Posterior cingulate gyrus (tissue), 11 donors: ENCODE measurements at regions not wholly inside any gene's neighbourhood (a gene's known extent, or its start where the extent isn't known, plus 50 kb on each side); places are given as distances from the start of the nearest gene placed in this dataset.

ENCODE experiments used
- DNase-seq, 10 donors: peaks; one replicate each; pipeline versions ENCODE4 v3.0.0 to v3.0.0-alpha.2; 2020 to 2021; ENCODE audit warnings: mixed read lengths in 3 of 10
- intact Hi-C: fragments of 100-400 bp; cut with DNase I; formaldehyde crosslinking; loops from one replicate; pipeline ENCODE4 v1.15.1; 2023

- intact Hi-C loops: no loop called here
These were observed 965.1 kb upstream of the MIR17HG start for GRCh38 chr13:90382425-90382824.

GRCh38 chr13:90385781-90386489 is 961.6 kb upstream of the MIR17HG start:
- intact Hi-C loops: no loop called here
- DNase-seq: no peak

More at GRCh38 chr13:90382425-90382824, 965.1 kb upstream of the MIR17HG start:
- no peak for DNase-seq

DNA sequence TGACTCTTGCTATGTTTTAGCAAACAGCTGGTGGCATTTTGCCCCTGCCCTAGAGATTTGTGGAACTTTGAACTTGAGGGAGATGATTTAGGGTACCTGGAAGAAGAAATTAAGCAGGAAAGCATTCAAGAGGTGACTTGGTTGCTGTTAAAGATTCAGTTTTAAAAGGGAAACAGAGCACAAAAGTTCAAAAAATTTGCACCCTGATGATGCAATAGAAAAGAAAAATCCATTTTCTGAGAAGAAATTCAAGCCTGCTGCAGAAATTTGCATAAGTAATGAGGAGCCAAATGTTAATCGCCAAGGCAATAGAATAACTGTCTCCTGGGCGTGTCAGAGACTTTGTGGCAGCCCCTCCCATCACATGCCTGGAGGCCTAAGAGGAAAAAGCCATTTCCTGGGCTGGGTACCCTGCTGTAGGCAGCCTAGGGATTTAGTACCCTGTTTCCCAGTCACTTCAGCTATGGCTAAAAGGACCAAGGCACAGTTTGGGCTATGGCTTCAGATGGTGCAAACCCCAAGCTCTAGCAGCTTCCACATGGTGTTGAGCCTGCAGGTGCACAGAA is 958.5 kb upstream of the MIR17HG start:
- DNase-seq: no peak

GRCh38 chr13:90389537-90389936 is 958.0 kb upstream of the MIR17HG start:
- DNase-seq: peak in 2 of 10 donors; percentile 10 to 54
- intact Hi-C loops: no loop called here

More for the DNA sequence above, 958.5 kb upstream of the MIR17HG start:
- intact Hi-C loops: no loop called here

DNA sequence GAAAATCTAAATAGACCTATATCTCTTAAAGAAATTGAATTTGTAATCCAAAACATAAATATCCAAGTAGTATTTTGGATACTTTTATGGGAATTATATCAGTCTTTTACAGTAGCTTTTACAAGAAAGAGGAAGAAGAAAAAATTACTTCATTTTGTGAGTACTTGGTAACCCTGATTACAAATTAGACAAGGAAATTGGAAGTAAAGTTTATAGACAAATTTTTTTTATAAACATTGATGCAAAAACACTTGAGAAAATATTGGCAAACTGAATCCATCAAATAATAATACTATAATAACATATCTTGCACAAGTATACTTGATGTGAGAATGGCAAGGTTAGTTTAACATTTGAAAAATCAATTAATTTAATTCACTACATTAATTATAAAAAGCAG is 954.1 kb upstream of the MIR17HG start:
- intact Hi-C loops: no loop called here
- DNase-seq: no peak

DNA sequence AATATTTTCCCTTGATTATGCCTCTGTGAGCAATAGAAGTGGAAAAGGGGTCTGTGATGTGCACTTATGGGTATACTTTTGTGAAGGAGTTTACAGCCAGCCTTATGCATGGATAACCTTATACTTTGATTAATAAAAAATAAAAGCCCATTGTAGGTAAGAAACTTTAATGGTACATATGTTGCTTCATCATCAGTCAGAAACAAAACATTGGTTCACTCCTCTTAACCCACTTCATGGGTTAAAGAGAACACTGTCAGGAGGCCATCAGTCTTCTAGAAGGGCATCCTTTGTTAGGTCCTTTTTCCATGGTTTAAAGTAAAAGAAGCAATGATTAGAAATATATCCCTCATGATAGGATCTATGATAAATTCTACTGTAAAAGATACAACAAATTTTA is 952.1 kb upstream of the MIR17HG start:
- intact Hi-C loops: no loop called here
- DNase-seq: no peak

- DNase-seq: no peak
- intact Hi-C loops: no loop called here
These were observed 951.6 kb upstream of the MIR17HG start for GRCh38 chr13:90395846-90396245.

- intact Hi-C loops: no loop called here
- DNase-seq: no peak
These were observed 951.2 kb upstream of the MIR17HG start for GRCh38 chr13:90396266-90396665.

DNA sequence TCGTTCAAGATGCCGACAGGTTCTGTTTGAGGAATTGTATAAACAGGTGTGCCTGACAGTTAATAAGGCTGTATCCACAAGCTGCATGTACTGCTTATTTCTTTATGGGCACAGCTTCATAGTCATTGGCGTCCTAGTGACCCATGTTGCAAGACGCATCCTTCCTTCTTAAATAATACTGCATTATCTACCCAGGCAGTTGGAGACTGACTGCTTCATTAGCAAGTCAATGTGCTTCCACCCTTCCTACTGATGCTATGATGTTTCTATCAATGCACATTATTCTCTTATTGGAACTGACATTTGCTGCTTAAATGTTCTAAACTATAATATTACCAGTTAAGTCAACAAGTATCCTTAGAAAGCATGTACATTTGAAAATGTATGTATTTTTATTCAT is 950.0 kb upstream of the MIR17HG start:
- no peak for DNase-seq
- intact Hi-C loops: no loop called here

DNA sequence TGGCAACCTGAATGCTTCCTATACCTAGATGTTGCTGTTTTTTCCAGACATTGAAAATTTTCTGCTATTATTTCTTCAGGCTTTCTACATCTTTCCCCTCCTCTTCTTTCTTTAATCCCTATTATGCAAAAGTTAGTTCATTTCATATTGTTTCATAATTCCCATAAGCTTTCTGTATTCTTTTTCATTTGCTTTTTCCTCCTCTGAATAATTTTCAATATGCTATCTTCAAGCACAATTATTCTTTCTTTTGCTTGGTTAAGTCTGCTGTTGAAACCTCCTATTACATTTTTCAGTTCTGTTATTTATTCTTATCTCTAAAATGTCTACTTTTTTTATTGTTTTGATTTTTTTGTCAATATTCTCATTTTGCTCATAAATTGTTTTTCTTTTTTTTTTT is 947.1 kb upstream of the MIR17HG start:
- no peak for DNase-seq
- intact Hi-C loops: no loop called here

GRCh38 chr13:90401150-90401549 is 946.3 kb upstream of the MIR17HG start:
- intact Hi-C loops: no loop called here
- no peak for DNase-seq

- DNase-seq: no peak
- intact Hi-C loops: no loop called here
These were observed 945.4 kb upstream of the MIR17HG start for GRCh38 chr13:90402102-90402501.

GRCh38 chr13:90402613-90403012 is 944.9 kb upstream of the MIR17HG start:
- intact Hi-C loops: no loop called here
- no peak for DNase-seq

DNA sequence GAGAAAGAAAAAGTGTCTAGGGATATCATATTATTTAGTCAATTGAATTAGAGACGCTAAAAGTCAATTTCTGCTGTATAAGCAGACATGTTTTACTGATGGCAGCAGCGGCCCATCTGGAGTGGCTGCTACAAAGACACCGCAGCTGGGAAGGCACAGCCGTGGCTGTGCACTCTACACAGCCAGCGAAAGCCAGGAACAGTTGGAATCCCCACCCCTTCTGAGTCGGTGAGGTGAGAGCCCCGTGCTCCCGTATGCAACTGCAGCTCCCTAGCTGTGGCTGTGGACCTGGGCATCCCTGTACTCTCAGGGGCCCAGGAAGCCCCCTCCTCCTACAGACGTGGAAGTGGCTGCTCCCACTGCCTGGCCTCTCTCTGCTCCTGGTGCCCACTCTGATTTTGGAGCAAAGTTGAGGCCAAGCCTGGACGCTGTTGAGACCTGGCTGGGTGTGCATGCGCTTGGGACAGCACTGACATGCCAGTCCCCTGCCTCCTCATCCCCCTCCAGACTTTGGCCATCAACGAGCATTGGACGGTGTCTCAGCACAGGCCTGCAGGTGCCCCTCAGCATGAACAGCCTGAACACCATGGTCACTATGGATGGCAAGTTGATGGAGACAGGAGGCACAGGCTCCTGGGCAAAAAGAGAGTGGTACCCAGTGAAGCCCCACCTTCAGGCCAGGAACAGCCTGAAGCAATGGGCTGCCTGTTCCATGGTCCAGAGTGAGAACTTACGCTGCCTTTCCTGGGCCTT is 944.0 kb upstream of the MIR17HG start:
- intact Hi-C loops: no loop called here
- peak in 1 of 10 donors; percentile 36 for DNase-seq

DNA sequence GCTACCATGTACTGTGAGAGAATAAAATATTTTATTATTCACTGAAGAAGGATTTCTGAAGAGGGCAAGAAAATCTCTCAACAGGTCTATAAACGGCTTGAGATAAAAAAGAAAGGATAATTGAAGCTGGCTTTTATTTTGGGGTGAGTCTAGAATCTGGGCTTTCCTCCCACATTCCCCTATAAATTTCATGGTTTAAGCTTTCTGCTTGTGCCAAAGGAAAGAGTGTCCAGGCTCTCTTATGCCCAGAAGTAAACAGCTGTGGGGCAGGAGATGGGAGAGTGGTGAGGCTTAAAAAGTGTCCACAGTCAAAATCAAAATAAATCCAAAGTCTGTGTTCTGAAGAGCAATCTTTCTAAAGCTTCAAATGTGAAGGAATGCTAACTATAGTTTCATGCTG is 942.2 kb upstream of the MIR17HG start:
- intact Hi-C loops: no loop called here
- no peak for DNase-seq

DNA sequence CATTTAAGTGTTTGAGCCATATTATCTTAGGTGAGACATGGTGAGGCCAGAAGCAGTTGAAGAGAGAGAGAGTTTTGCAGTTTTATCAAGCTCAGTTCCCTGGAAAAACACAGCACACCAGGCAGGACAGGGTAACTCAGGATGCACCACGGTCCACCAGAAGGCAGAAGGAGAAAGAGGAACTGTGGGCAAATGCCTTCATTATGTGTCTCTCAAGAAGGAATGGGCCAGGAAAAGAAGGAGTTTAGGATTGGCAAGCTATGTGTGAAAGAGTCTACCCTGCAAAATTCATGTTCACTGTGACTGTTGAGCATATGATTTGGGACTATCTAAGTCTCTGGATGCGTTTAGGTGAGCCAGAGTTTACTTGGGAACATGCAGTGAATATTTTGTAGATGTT is 934.5 kb upstream of the MIR17HG start:
- no peak for DNase-seq
- intact Hi-C loops: no loop called here

- intact Hi-C loops: no loop called here
These were observed 933.9 kb upstream of the MIR17HG start for GRCh38 chr13:90413548-90413947.

DNA sequence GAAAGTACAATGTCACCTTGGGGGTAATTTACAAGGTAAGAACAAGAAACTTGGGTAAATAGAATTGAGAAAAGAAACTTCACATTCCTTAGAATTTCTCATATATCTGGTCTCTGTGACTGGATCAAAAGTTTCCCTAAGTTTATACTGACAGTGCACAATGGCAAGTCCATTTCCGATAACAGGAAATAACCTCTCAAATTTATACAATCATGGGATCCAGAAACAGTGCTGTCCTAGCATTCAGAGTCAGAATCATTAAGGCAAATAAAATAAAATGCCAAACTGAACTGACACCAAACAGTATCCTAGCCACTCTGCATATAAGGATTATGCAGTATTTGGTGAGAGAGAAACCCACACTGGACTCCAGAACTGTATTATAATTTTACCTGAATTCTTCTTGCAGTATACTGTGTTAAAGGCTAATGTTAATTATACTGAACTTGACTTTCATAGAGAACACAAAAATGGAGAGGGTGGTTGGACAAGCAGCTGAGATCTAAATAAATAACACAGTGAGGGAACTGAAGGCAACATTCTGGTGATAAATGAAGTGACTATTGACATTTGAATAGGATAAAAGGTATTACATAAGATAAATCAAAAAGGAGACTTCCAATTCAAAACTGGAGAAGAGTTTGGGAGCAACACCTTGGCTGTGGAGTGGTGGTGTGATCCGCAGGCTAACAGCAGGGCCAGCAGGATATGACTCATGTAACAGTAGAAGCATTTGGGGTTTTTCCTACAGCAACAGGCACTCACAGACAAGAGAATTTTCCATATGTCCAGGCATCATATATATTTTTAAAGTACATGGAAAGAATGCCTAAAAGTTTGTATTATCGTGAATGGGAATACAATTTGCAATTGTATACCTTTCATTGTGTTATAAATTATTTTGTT is 932.5 kb upstream of the MIR17HG start:
- peak in 1 of 10 donors; percentile 78 for DNase-seq
- intact Hi-C loops: no loop called here

More at GRCh38 chr13:90413548-90413947, 933.9 kb upstream of the MIR17HG start:
- no peak for DNase-seq

DNA sequence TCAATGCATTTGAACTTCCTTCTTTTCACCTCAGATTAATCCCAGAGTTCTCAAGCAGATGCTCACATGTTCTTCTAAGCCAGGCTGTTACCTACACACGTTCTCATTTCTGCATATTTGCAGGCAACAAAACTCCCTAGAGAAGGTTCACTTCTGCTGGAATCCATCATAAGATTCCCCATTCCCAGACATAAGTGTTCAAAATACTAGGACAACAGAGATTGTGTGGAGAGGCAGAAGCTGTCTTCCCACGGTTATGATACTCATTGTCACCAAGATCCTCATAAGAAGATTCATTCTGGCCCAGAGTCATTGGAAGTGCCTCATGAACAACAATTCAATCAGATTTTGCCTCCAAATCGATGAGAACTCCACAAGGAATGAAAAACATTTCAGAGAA is 931.6 kb upstream of the MIR17HG start:
- DNase-seq: no peak
- intact Hi-C loops: no loop called here

DNA sequence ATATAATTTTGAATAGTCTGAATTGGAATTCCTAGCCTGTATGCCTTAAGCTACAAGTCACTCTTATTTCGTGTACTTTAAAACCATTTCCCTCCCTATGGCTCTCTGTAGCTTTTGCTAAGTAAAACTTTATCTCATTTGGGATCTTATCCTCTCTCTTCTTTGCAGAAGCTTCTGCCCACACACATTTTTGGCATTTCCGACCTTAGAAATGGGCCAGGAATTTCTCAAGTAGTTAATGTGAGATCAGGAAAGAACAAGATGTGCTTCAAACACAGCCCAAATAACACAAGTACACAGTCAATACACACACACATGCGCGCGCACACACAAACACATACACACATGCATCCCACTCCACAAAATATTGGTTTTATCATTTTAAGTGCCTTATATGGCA is 931.0 kb upstream of the MIR17HG start:
- intact Hi-C loops: no loop called here
- no peak for DNase-seq

GRCh38 chr13:90416938-90417337 is 930.5 kb upstream of the MIR17HG start:
- DNase-seq: no peak
- intact Hi-C loops: no loop called here
